Heart left ventricle (tissue), 13 donors: ENCODE measurements at regions not wholly inside any gene's neighbourhood (a gene's known extent, or its start where the extent isn't known, plus 50 kb on each side); places are given as distances from the start of the nearest gene placed in this dataset.

ENCODE experiments used
- POLR2A ChIP-seq, 2 donors: fragments of 450-650 bp; IDR thresholded peaks; one replicate each; pipeline ENCODE4 v1.6.1; 2017; ENCODE audit warnings: antibody characterized with exemption in 2 of 2, mild to moderate bottlenecking in 2 of 2, moderate library complexity in 2 of 2
- TF ChIP-seq, protein P1 (sequence below), 12 donors: fragments of 200-600 bp; sonication (generic) in 4 of 12; IDR thresholded peaks; one replicate each; pipeline versions ENCODE4 v1.5.0 to v1.8.0; 2018 to 2022; ENCODE audit warnings: antibody characterized with exemption in 12 of 12, mild to moderate bottlenecking in 5 of 12
- donor health status: ischemic (EF 13 %, LVEDD 7.1; RV severe dilation, severe dysfunction).
- donor health status: DM: no; HTN: yes; CAD: no.
- donor health status: DM: no; HTN: no; CAD: no.
- donor health status: ischemic (EF 25% LVEDD 6.9; RV normal size, moderate dysfunction).
- donor health status: ischemic (EF 25% LVEDD 5.7; RV mildly dilated, moderate dysfunction).
- donor health status: ischemic (EF 35%, LVEDD 5.7; RV mildly dilated, moderate dysfunction).
- donor health status: nonischemic (EF 11% LVEDD 7.7; RV severe dilation, severe dysfunction).
- donor health status: DM: yes; HTN: yes; CAD: no.
- donor health status: PGD.
- donor health status: ischemic (EF 29% LVEDD 5.4; RV normal size, mild dysfunction).
- donor health status: nonischemic (EF 23%, LVEDD 6.1; RV moderate dilation, normal function).

DNA sequence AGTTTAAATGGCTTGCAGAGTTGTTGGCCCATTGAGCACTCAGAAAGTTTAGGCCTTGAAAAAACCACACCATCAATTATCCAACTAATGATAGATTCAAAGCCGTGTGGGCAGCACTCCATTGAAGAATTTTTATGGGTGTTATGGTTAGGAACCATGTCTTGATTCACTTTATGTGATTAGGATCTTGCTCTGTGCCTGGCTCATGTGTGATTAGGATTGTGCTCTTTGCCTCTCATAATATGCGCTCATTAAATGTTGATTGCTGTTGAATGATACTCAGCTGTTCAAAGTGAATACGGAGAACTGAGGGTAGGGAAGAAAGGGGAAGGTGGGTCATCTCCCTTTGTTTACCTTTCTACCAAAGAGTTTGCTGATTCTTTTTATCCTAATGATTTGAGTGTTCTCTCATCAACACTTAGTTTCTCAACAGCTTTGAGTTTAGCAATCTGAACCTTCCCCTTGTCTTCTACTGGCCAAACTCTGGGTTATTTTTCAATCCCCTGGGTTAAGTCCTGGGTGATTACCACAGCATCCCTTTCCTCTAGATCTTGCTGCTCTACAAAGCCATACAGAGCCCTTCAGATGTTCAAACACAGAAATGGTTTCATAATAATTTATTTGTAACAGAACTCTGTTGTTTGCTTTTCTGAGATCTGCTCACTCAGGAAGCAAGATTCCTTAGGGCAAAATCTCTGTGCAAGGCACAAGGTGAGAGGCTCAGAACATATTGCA is 668.8 kb upstream of the RGMB start:
- no peak for TF ChIP-seq POLR2A (IDR thresholded peaks at IDR 0.05)
- TF ChIP-seq, protein P1, sequence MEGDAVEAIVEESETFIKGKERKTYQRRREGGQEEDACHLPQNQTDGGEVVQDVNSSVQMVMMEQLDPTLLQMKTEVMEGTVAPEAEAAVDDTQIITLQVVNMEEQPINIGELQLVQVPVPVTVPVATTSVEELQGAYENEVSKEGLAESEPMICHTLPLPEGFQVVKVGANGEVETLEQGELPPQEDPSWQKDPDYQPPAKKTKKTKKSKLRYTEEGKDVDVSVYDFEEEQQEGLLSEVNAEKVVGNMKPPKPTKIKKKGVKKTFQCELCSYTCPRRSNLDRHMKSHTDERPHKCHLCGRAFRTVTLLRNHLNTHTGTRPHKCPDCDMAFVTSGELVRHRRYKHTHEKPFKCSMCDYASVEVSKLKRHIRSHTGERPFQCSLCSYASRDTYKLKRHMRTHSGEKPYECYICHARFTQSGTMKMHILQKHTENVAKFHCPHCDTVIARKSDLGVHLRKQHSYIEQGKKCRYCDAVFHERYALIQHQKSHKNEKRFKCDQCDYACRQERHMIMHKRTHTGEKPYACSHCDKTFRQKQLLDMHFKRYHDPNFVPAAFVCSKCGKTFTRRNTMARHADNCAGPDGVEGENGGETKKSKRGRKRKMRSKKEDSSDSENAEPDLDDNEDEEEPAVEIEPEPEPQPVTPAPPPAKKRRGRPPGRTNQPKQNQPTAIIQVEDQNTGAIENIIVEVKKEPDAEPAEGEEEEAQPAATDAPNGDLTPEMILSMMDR (IDR thresholded peaks at IDR 0.05), result no peak
